ENCODE measurements at regions not wholly inside any gene's neighbourhood (a gene's known extent, or its start where the extent isn't known, plus 50 kb on each side); places are given as distances from the start of the nearest gene placed in this dataset.
"Not testable (repeated sequence)": the region's sequence is repeated elsewhere in the genome, so short reads cannot be mapped to it uniquely, and the experiment has no call there.

- no peak for DNase-seq
These were observed 84.8 kb upstream of the WDR44 start for GRCh38 chrX:118261151-118261550.

- DNase-seq, result no peak
These were observed 74.1 kb upstream of the WDR44 start for GRCh38 chrX:118271775-118272174.

- no peak for DNase-seq
These were observed 73.7 kb upstream of the WDR44 start for GRCh38 chrX:118272242-118272641.

GRCh38 chrX:118286066-118286762, 59.7 kb upstream of the WDR44 start:
- DNase-seq, result no peak

GRCh38 chrX:118295818-118296217, 50.1 kb upstream of the WDR44 start:
- not testable (repeated sequence) for DNase-seq

Data from NCI-H1694 (cell line).